HG03520 (cell line): ENCODE measurements at regions not wholly inside any gene's neighbourhood (a gene's known extent, or its start where the extent isn't known, plus 50 kb on each side); places are given as distances from the start of the nearest gene placed in this dataset.

ENCODE experiments used
- ATAC-seq: cut with Tn5 transposase; IDR thresholded peaks from one replicate; pipeline ENCODE4 v1.9.1; 2021; ENCODE audit warnings: mild to moderate bottlenecking, moderate library complexity; ENCODE audit not compliant: unreplicated experiment

DNA sequence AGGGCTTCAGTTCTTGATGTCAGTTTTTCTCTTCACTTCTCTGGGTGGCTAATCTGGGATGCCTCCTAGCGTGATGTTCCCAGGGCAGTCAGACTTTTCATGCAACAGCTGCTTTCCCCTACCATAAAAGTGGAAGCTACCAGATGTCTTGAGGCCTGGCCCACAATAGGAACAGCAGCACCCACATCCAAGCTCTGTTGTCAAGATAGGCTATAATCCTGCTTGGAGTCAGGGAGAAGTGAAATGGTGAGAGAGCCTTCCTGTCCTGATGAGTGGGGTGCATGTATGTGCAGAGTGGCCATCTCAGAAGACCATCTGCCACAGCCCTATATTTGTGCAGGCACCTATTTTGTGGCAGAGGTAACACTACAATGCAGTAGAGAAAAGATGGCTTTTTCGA, 108.0 kb downstream of the HTR5A start:
- ATAC-seq, result no peak

DNA sequence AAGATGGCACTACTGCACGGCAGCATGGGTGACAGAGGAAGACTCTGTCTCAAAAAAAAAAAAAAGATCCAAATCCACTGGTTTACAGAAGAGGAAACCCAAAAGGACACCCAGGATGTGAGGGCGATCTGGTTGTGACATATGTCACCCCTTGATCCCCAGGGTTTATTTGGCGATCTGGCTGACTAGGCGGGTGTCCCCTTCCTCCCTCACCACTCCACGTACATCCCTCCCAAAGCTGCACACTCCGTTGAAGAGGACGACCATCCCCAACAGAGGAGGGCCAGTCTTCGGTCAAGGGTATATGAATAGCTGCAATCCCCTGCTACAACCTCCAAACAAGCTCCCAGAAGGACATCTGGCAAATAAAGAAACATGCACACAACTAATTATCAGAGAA, 111.6 kb downstream of the HTR5A start:
- no peak for ATAC-seq

DNA sequence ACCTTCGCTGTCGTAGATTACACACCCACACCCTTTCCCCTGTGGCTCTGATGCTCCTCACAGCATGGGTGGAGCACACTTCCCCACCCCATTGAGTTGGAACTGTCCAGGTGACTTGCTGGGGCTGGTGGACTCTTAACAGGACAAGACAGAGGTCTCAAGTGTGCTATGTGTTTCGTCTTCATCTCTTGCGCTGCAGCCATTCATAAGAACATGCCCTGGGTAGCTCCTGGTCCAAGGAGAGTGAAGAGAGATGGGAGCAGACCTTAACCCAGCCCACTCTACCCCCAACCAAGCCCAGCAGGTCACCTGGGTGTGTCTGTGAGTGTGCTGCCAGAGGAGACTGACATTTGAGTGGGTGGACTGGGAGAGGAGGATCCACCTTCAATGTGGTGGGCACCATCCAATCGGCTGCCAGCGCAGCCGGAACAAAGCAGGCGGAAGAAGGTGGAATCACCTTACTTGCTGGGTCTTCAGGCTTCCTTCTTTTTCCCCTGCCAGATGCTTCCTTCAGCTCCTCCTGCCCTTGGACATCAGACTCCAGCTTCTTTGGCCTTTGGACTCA, 112.4 kb downstream of the HTR5A start:
- no peak for ATAC-seq

DNA sequence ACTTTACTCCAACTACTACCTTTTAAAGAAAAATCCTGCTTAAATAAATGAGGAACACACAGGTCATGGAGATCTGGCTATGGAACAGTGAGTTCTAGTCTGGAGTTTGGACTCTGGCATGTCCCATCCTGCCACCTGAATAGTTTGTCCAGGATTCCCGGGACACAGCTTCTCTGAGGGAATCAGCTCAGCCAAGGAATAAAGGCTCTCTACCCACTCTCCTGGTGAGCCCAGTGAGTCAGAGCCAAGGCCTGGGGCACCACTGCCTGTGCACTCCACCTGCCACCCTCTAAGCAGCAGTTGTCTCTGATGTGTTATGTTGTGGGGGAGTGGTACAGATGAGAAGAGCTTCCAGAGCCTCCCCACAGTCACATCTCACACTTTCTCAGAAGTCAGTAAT, 113.5 kb downstream of the HTR5A start:
- no peak for ATAC-seq

GRCh38 chr7:155184923-155185322, 112.8 kb upstream of the INSIG1 start:
- no peak for ATAC-seq

DNA sequence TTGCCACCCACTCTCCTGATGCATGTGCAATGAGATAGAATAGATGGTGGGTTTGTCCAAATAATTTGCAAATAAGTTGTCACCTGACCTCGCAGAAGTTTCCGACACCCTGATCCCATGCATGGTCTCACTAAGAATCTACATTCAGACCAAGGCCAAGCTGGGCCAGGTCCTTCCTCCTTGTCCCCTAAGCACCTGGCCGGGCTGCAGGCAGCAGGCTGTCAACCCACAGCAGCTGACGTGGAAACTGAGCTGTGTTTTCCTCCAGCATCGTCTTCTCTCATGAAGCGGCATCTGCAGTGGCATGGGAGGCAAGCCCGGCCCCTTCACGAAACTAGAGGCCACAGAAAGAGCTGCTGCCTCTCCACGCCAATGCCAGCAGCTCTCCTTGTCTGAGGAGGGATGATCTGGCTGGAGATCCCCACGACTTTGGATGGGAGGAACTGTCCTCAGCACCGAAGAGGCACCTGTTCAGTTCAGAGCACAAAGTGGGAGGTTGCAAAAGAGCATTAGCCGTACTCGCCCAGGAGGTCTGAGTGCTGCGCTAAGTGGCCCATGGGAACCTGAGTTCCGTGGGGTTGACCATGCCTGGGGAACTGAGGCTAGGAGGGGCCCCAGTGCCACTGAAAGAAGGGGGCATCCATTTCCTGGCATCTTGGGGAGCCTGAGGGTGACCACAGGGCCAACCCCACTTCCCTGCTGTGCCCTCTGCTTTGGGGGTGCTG, 110.5 kb upstream of the INSIG1 start:
- ATAC-seq, result no peak

DNA sequence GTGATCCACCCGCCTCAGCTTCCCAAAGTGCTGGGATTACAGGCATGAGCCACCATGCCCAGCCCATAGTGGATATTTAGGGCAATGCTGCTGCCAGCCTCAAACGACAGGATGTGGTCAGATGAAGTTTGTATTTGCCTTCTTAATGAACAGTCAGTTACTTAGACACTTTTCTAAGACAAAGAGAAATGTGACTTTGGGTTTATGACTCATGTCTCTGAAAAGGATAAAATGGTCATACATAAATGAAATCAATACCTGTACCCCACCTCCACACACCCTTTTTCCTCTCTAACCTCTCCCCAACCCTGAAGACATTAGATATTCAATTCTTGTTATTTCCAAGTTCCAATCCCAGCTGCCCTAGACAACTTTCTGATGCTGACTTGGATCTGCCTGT, 109.3 kb upstream of the INSIG1 start:
- no peak for ATAC-seq

DNA sequence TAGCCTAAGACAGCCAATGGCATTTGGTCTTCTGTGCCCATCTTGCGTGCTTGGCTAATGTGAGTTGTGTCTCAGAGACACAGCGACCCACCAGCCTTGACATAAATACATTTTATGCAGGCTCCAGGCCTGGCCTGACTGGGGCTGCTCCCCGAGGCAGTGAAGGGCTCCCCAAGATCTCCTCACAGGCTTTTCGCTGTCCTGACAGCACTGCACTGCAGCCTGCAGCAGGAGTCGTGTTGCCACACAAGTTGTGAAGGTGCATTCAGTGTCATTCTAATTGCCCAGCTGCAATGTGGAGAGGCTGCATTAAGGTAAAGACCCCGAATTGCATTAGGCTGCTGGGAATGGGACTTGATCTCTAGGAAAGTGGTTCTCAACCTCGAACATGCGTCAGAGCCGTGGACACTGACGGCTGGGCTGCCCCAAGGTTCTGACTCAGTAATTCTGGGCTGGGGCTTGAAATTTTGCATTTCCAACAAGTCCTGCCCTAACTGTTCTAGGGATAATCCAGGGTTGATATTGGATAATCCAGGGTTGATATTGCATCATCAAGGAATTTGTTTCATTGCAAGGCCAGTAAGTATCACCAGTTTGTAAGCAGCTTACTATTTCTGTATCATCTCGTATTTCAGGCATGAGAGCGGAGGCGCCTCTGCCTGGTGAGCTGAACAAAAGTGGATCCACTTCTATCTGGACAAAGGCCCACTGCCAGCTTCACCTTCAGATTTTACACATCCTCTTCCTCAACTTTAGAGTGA, 108.7 kb upstream of the INSIG1 start:
- ATAC-seq, result no peak

DNA sequence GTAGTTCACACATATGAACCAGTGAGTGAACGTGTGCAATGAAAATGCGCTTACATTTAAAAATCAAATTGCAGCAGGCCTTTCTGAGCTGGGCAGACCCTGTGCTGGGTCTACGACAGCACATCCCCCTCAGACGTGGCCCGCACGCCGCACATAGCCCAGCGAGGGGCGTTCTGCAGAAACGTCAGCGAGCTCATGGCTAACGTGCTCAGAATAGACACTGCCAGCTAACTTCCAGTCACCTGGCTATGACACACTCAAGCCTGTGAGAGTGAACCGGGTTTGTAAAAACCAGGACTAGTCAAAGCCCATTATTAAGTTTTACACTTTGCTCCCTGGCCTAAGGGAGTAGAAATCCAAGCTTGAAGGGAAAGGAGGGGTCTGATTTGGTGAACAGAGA, 108.1 kb upstream of the INSIG1 start:
- ATAC-seq, result no peak

- peak; percentile 59 for ATAC-seq
These were observed 107.0 kb upstream of the INSIG1 start for GRCh38 chr7:155190688-155191087.

- no peak for ATAC-seq
These were observed 106.5 kb upstream of the INSIG1 start for GRCh38 chr7:155191137-155191536.

DNA sequence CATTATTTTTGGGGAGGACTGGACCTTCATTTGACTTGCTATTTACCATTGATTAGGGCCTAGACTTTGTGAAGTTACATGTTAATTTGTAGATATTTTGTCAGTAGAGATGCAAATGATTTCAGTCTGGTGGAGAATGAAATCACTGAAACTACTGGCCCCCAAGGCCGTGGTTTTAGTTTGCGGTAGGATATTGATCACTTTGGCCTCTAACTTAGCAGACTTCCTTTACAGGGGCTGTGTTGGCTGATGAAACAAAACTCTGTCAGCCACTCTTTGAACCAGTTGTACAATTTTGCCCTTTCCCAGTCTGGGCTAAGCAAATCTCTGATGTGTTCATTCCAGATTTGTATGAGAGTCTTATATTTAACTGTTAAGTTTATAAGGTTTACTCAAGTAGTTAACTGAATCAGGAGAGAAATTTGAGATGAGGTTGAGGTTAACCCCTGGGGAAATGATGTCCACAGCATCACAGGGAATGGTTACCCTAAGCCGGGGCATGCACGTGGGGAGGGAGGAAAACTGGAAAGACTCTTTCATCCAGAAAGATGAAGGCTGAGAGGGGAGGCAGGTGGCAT, 105.7 kb upstream of the INSIG1 start:
- ATAC-seq, result no peak

DNA sequence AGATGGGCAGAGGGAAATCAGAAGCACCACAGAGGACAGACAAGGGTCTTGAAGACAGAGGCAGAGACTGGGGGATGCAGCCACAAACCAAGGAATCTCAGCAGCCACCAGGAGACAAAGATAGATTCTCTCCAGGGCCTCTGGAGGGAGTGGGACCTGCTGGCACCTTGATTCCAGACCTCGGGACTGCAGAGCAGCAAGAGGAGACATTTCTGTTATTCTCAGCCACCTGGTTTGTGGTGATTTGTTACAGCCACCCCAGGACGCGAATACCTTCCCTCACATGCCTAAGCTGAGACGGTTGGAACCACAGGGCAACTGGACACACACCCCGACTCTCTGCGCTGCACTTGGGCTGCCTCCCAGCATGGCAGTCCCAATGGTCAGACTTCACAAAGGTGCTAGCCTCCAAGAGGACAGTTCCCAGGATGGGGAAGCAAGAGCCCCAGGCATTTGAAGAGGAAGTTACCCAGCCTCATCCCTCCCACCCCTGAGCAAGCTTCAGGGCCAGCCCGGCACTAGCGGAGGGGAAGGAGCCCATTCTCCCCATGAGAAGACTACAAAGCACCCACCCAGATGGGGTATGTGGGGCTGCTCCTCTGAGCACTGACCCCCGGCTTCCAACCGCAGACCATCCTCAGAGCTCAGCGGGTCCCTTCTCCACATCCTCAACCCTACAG, 104.6 kb upstream of the INSIG1 start:
- ATAC-seq, result no peak

- ATAC-seq, result no peak
These were observed 104.0 kb upstream of the INSIG1 start for GRCh38 chr7:155193716-155194115.

DNA sequence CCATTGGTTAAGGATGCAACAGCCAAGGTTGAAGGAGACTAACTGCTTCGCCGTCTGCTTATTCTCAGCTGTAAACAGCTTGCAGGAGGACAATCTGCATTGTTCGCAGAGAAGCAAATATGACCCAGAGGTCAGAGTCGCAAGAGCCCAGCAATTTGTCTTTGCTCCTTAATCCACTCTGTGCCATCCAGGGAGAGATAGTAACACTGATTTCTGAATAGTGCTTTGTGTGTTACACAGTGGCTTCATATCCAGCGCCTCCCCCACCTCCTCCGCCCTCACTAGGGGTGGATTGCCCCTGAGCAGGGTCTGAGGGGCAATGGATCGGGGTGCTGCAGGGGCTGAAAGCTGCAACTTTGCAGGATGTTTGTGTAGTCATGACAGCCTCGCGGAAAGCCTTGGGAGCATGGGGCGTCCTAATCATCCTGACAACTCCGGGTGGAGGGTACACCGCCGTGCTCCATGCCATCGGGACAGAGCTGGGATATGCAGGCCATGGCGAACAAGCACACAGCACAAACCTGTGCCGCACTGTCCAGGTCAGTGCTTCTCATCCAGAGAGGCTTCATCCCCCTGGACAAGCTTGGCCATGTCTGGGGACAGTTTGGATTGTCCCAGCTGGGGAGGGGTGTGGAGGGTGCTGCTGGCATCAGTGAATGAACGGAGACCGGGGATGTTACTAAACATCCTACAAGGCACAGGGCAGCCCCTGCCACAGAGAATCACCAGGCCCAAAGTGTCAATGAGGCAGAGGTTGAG, 103.1 kb upstream of the INSIG1 start:
- ATAC-seq, result no peak

GRCh38 chr7:155195939-155196523, 101.6 kb upstream of the INSIG1 start:
- no peak for ATAC-seq

DNA sequence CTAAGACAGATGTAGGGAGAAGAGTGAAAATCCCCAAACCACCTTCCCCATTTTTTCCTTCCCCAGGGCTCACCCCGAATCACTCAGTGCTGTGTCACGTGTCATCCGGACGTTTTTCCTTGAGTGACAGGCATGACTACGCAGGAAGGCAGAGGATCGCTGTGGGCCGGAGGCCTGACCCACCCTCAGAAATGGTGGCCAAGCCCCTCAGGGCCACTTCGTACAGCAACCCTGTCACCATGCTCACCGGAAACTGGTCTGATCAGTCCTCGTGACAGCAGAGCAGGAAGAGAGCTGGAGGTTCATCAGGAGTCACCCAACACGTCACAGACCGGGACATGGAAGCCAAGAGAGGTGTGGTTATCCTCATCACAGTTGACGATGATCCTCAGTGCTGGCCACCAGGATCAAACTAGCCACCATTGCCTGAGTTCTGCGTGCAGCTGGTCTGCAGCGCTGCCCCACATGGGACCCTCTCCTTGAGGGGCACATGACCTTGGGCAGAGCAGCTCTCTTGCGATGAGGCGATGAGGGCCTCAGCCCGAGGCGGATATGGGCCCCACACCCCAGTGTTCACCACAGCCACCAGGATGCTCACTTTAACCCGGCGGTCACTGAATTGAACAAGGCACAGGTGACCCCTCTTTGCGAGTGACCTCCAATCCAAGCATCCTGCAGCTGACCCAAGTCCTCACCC, 99.3 kb upstream of the INSIG1 start:
- peak; percentile 33 for ATAC-seq

GRCh38 chr7:155198901-155199845, 98.5 kb upstream of the INSIG1 start:
- peak; percentile 67 for ATAC-seq
